ENCODE measurements at regions not wholly inside any gene's neighbourhood (a gene's known extent, or its start where the extent isn't known, plus 50 kb on each side); places are given as distances from the start of the nearest gene placed in this dataset.

- WGBS, 2 donors (ENCODE audit: low coverage in 1 of 2), result 77 to 84% methylated on average over 4 of the region's 4 CpGs
- H3K4me3 ChIP-seq, result no peak overlapping the region
- ATAC-seq, result no peak
Measured at GRCh38 chr1:238648751-238649150, 737.6 kb upstream of the CHRM3 start.

DNA sequence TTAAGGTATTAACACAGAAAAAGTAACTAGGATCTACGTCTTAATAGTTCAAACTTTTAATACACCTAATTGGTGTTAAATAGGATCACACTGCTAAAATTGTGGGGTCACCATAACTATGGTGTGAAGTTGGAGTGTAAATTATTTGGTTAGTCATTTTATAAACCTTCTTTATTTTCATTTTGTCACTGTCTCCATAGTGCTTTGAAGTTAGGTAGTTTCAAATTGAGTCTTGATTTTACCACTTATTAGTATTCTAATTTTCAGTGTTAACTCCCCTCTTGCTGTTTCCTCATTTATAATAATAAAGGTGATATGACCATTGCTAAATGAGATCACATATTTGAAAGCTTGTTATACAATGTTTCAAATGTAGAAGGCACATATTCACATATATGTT is 738.1 kb upstream of the CHRM3 start:
- ATAC-seq, result no peak
- Histone ChIP-seq H3K27ac (peak overlapping the region in 1 of 4 donors; percentile 18), H3K4me3 (no peak overlapping the region), H3K9me3 (no peaks in the 10 kb centered on the region), H3K36me3 (no peaks in the 10 kb centered on the region), H3K4me1 (no peaks in the 10 kb centered on the region), H3K27me3 (no peaks in the 10 kb centered on the region)
- WGBS, 2 donors (ENCODE audit: low coverage in 1 of 2), result 46% methylated on average over 1 of the region's 1 CpG
- TF ChIP-seq POLR2A (IDR thresholded peaks at IDR 0.05) (no peak), EP300 (IDR thresholded peaks at IDR 0.05) (no peak), POLR2AphosphoS5 (IDR thresholded peaks at IDR 0.05) (no peak)
- TF ChIP-seq, protein P1, sequence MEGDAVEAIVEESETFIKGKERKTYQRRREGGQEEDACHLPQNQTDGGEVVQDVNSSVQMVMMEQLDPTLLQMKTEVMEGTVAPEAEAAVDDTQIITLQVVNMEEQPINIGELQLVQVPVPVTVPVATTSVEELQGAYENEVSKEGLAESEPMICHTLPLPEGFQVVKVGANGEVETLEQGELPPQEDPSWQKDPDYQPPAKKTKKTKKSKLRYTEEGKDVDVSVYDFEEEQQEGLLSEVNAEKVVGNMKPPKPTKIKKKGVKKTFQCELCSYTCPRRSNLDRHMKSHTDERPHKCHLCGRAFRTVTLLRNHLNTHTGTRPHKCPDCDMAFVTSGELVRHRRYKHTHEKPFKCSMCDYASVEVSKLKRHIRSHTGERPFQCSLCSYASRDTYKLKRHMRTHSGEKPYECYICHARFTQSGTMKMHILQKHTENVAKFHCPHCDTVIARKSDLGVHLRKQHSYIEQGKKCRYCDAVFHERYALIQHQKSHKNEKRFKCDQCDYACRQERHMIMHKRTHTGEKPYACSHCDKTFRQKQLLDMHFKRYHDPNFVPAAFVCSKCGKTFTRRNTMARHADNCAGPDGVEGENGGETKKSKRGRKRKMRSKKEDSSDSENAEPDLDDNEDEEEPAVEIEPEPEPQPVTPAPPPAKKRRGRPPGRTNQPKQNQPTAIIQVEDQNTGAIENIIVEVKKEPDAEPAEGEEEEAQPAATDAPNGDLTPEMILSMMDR (IDR thresholded peaks at IDR 0.05), result no peak

More at GRCh38 chr1:238648751-238649150, 737.6 kb upstream of the CHRM3 start:
- TF ChIP-seq EP300 (IDR thresholded peaks at IDR 0.05), result no peak
- TF ChIP-seq, protein P1 (IDR thresholded peaks at IDR 0.05), result no peak
- TF ChIP-seq POLR2A (IDR thresholded peaks at IDR 0.05), result no peak
- no peak for TF ChIP-seq POLR2AphosphoS5 (IDR thresholded peaks at IDR 0.05)
- no peaks in the 10 kb centered on the region for H3K27me3 ChIP-seq
- no peak overlapping the region for H3K27ac ChIP-seq
- H3K9me3 ChIP-seq, result no peaks in the 10 kb centered on the region
- no peaks in the 10 kb centered on the region for H3K4me1 ChIP-seq
- H3K36me3 ChIP-seq, result no peaks in the 10 kb centered on the region

DNA sequence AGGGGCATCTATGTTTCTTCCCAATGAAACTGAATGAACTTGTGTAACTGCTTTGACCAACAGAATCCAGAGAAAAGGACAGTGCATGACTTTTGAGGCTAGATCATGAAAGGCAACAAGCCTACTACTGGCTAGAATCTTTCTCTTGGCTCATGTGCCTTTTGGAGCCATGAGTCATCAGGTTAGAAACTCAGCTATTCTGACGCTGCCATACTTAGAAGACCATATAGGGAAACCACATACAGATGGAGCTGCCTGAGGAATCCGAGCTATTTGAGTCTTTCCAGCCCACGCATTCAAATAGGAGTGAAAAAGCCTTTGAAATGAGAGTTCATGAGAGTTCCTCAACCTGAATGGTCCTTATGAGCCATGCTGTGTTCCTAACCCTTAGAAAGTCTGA is 738.5 kb upstream of the CHRM3 start:
- no peak for TF ChIP-seq EP300 (IDR thresholded peaks at IDR 0.05)
- TF ChIP-seq, protein P1 (IDR thresholded peaks at IDR 0.05), result no peak
- TF ChIP-seq POLR2AphosphoS5 (IDR thresholded peaks at IDR 0.05), result no peak
- TF ChIP-seq POLR2A (IDR thresholded peaks at IDR 0.05), result no peak
- no peaks in the 10 kb centered on the region for H3K27me3 ChIP-seq
- no peaks in the 10 kb centered on the region for H3K36me3 ChIP-seq
- peak overlapping the region in 1 of 4 donors; percentile 18 for H3K27ac ChIP-seq
- H3K9me3 ChIP-seq, result no peaks in the 10 kb centered on the region
- ATAC-seq, result no peak
- 14 to 30% methylated on average over 3 of the region's 3 CpGs for WGBS, 2 donors (ENCODE audit: low coverage in 1 of 2)
- no peaks in the 10 kb centered on the region for H3K4me1 ChIP-seq
- H3K4me3 ChIP-seq, result no peak overlapping the region

DNA sequence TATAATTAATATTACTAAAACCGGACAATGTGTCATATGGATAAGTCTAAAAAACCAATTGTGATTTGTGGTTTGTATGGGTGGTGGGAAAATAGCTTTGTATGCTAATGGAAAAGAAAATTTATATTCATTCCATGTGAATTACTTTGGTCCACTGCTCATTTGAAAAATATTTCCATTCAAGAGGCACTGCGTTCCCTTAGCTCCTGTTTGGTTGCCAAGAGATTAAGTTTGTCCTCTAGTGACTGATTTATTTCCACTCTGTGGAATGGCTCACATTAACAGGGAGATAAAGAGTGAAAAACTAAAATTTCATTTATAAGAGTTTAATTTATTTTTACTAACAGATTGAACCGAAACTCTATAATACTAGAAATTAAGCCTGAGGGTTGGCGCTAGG is 744.1 kb upstream of the CHRM3 start:
- WGBS, 2 donors (ENCODE audit: low coverage in 1 of 2), result 34 to 55% methylated on average over 4 of the region's 4 CpGs

GRCh38 chr1:238639861-238640260 is 746.5 kb upstream of the CHRM3 start:
- TF ChIP-seq EP300 (IDR thresholded peaks at IDR 0.05) (no peak), POLR2AphosphoS5 (IDR thresholded peaks at IDR 0.05) (no peak), POLR2A (IDR thresholded peaks at IDR 0.05) (no peak)
- TF ChIP-seq, protein P1 (IDR thresholded peaks at IDR 0.05), result no peak
- Histone ChIP-seq H3K9me3 (no peaks in the 10 kb centered on the region), H3K27me3 (no peaks in the 10 kb centered on the region), H3K4me1 (no peaks in the 10 kb centered on the region), H3K27ac (no peak overlapping the region), H3K36me3 (no peaks in the 10 kb centered on the region), H3K4me3 (no peak overlapping the region)
- no peak for ATAC-seq

More for the DNA sequence above, 744.1 kb upstream of the CHRM3 start:
- TF ChIP-seq, protein P1 (IDR thresholded peaks at IDR 0.05), result no peak
- TF ChIP-seq POLR2A (IDR thresholded peaks at IDR 0.05), result no peak
- no peak for TF ChIP-seq EP300 (IDR thresholded peaks at IDR 0.05)
- peak; percentile 70 for TF ChIP-seq POLR2AphosphoS5 (IDR thresholded peaks at IDR 0.05)
- ATAC-seq, result no peak
- Histone ChIP-seq H3K4me1 (no peaks in the 10 kb centered on the region), H3K9me3 (no peaks in the 10 kb centered on the region), H3K36me3 (no peaks in the 10 kb centered on the region), H3K27me3 (no peaks in the 10 kb centered on the region), H3K27ac (no peak overlapping the region), H3K4me3 (no peak overlapping the region)
